ENCODE measurements at regions not wholly inside any gene's neighbourhood (a gene's known extent, or its start where the extent isn't known, plus 50 kb on each side); places are given as distances from the start of the nearest gene placed in this dataset.

DNA sequence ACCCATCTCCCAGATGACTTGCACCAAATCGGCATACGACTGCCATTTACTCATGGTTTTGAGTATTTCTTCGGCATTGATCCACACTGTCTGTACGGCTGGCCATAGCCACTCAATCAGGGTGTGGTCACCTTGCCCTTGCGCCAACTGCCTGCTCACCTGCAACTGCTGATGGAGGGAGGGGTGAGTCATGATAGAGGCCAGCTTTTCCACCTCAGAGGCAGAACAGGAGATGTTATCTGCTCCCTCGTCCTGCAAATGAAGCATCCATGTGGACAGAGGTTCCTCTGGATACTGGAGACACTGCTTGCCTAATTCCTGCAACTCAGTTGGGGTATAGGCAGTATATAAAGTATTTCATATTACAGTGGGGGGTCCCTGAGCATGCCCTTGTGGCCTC lies 85.6 kb upstream of the ATP10B start:
- no peak for TF ChIP-seq EP300 (IDR thresholded peaks at IDR 0.05; ENCODE audit: borderline replicate concordance)
- TF ChIP-seq, protein P1, sequence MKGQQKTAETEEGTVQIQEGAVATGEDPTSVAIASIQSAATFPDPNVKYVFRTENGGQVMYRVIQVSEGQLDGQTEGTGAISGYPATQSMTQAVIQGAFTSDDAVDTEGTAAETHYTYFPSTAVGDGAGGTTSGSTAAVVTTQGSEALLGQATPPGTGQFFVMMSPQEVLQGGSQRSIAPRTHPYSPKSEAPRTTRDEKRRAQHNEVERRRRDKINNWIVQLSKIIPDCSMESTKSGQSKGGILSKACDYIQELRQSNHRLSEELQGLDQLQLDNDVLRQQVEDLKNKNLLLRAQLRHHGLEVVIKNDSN (IDR thresholded peaks at IDR 0.05): no peak
- TF ChIP-seq TAF1 (IDR thresholded peaks at IDR 0.05; ENCODE audit: low read depth): no peak
- TF ChIP-seq TCF12 (IDR thresholded peaks at IDR 0.05; ENCODE audit: low read depth): no peak
- TF ChIP-seq, protein P2, sequence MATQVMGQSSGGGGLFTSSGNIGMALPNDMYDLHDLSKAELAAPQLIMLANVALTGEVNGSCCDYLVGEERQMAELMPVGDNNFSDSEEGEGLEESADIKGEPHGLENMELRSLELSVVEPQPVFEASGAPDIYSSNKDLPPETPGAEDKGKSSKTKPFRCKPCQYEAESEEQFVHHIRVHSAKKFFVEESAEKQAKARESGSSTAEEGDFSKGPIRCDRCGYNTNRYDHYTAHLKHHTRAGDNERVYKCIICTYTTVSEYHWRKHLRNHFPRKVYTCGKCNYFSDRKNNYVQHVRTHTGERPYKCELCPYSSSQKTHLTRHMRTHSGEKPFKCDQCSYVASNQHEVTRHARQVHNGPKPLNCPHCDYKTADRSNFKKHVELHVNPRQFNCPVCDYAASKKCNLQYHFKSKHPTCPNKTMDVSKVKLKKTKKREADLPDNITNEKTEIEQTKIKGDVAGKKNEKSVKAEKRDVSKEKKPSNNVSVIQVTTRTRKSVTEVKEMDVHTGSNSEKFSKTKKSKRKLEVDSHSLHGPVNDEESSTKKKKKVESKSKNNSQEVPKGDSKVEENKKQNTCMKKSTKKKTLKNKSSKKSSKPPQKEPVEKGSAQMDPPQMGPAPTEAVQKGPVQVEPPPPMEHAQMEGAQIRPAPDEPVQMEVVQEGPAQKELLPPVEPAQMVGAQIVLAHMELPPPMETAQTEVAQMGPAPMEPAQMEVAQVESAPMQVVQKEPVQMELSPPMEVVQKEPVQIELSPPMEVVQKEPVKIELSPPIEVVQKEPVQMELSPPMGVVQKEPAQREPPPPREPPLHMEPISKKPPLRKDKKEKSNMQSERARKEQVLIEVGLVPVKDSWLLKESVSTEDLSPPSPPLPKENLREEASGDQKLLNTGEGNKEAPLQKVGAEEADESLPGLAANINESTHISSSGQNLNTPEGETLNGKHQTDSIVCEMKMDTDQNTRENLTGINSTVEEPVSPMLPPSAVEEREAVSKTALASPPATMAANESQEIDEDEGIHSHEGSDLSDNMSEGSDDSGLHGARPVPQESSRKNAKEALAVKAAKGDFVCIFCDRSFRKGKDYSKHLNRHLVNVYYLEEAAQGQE (IDR thresholded peaks at IDR 0.05; ENCODE audit: low read depth): no peak
- TF ChIP-seq, protein P3, sequence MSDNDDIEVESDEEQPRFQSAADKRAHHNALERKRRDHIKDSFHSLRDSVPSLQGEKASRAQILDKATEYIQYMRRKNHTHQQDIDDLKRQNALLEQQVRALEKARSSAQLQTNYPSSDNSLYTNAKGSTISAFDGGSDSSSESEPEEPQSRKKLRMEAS (IDR thresholded peaks at IDR 0.05): no peak
- TF ChIP-seq CREB1 (IDR thresholded peaks at IDR 0.05; ENCODE audit: low read depth): no peak
- TF ChIP-seq TEAD4 (IDR thresholded peaks at IDR 0.05): no peak
